SK-N-SH (cell line): ENCODE measurements at regions not wholly inside any gene's neighbourhood (a gene's known extent, or its start where the extent isn't known, plus 50 kb on each side); places are given as distances from the start of the nearest gene placed in this dataset.

Experiments used
- CTCF ChIA-PET: fragments of 300-600, 350-600 bp; formaldehyde crosslinking; extraction: SDS; loops from one replicate; lab custom pipeline; 2021; lab: Yijun Ruan, JAX
- POLR2A ChIA-PET: fragments of 350-600 bp; sonication (Branson Sonifier 250); formaldehyde crosslinking; extraction: SDS; loops from one replicate; lab custom pipeline; 2020; ENCODE audit warnings: antibody characterized with exemption, inconsistent platforms; lab: Yijun Ruan, JAX
- DNase-seq: peaks from one replicate; pipeline ENCODE4 v3.0.0; 2012
- H2AFZ ChIP-seq: fragments of 200-600 bp; sonication (generic); 2 replicates; pipeline ENCODE4 v1.8.1; 2016; ENCODE audit warnings: antibody characterized with exemption, mild to moderate bottlenecking, low read depth
- H3F3A ChIP-seq: fragments of 200-600 bp; sonication (generic); replicated peaks from 2 replicates; pipeline ENCODE3; 2016; ENCODE audit warnings: antibody characterized with exemption, mild to moderate bottlenecking; ENCODE audit not compliant: insufficient read depth
- H3K27ac ChIP-seq, 2 experiments: fragments of 200-500 bp in 1 of 2; fragments of 200-600 bp in 1 of 2; sonication (Bioruptor generic) in 1 of 2; sonication (generic), shearing (Covaris generic) in 1 of 2; 2 replicates each; pipeline versions ENCODE4 v1.5.1 to v1.6.1; 2014 to 2016; ENCODE audit warnings: low read depth in 2 of 2, inconsistent platforms in 1 of 2, low read length in 1 of 2, mild to moderate bottlenecking in 1 of 2, mixed read lengths in 1 of 2
- H3K27me3 ChIP-seq: fragments of 200-600 bp; sonication (generic), shearing (Covaris generic); 2 replicates; pipeline ENCODE4 v1.6.1; 2016; ENCODE audit warnings: mixed run types; ENCODE audit not compliant: insufficient read depth
- H3K36me3 ChIP-seq, 2 experiments: fragments of 200-500 bp in 1 of 2; fragments of 200-600 bp in 1 of 2; sonication (Bioruptor generic) in 1 of 2; sonication (generic) in 1 of 2; replicated peaks in 1 of 2; 2 replicates each; pipeline versions ENCODE3 to v1.5.1; 2014 to 2016; ENCODE audit warnings: low read length in 1 of 2, mild to moderate bottlenecking in 1 of 2; ENCODE audit not compliant: insufficient read depth in 2 of 2, control insufficient read depth in 1 of 2
- H3K4me1 ChIP-seq, 2 experiments: fragments of 200-500 bp in 1 of 2; fragments of 200-600 bp in 1 of 2; sonication (Bioruptor generic) in 1 of 2; sonication (generic), shearing (Covaris generic) in 1 of 2; 2 replicates each; pipeline versions ENCODE4 v1.5.1 to v1.6.1; 2014 to 2016; ENCODE audit warnings: low read depth in 1 of 2, low read length in 1 of 2, mixed run types in 1 of 2; ENCODE audit not compliant: insufficient read depth in 2 of 2, control insufficient read depth in 1 of 2
- H3K4me2 ChIP-seq: fragments of 200-600 bp; sonication (generic), shearing (Covaris generic); 2 replicates; pipeline ENCODE4 v1.6.1; 2017; ENCODE audit warnings: mixed run types
- H3K4me3 ChIP-seq, 2 experiments: fragments of 200-500 bp in 1 of 2; fragments of 200-600 bp in 1 of 2; sonication (Bioruptor generic) in 1 of 2; sonication (generic), shearing (Covaris generic) in 1 of 2; 2 replicates each; pipeline versions ENCODE4 v1.5.1 to v1.8.1; 2014 to 2016; ENCODE audit warnings: low read depth in 2 of 2, inconsistent platforms in 1 of 2, low read length in 1 of 2, mild to moderate bottlenecking in 1 of 2, mixed read lengths in 1 of 2, moderate library complexity in 1 of 2
- H3K79me2 ChIP-seq: fragments of 200-600 bp; sonication (generic); 2 replicates; pipeline ENCODE4 v1.8.1; 2017; ENCODE audit warnings: mild to moderate bottlenecking; ENCODE audit not compliant: insufficient read depth
- H3K9ac ChIP-seq: fragments of 200-600 bp; sonication (generic); 2 replicates; pipeline ENCODE4 v1.6.1; 2017; ENCODE audit warnings: mixed run types
- H3K9me2 ChIP-seq: fragments of 200-600 bp; sonication (generic); 2 replicates; pipeline ENCODE4 v1.6.1; 2017; ENCODE audit warnings: mixed run types
- H3K9me3 ChIP-seq: fragments of 200-600 bp; sonication (generic); 2 replicates; pipeline ENCODE4 v1.6.1; 2017; ENCODE audit warnings: mixed run types, mild to moderate bottlenecking, moderate library complexity
- H4K20me1 ChIP-seq: fragments of 200-600 bp; sonication (generic); 2 replicates; pipeline ENCODE4 v1.6.1; 2017; ENCODE audit warnings: mild to moderate bottlenecking, mixed run types; ENCODE audit not compliant: insufficient read depth
- JUND ChIP-seq: IDR thresholded peaks from 2 replicates; pipeline ENCODE4 v1.4.0; 2012
- NFIC ChIP-seq: IDR thresholded peaks from 2 replicates; pipeline ENCODE4 v1.4.0; 2012; ENCODE audit warnings: borderline replicate concordance
- NRF1 ChIP-seq: IDR thresholded peaks from 2 replicates; pipeline ENCODE4 v1.6.1; 2012; ENCODE audit warnings: low read depth, mild to moderate bottlenecking, low read length
- RCOR1 ChIP-seq: fragments of 150-350 bp; IDR thresholded peaks from 2 replicates; pipeline ENCODE4 v1.6.1; 2017; ENCODE audit warnings: antibody characterized with exemption, low read length
- RXRA ChIP-seq: IDR thresholded peaks from 2 replicates; pipeline ENCODE4 v1.4.0; 2012; ENCODE audit warnings: low read depth, mild to moderate bottlenecking, borderline replicate concordance
- TCF12 ChIP-seq: IDR thresholded peaks from 2 replicates; pipeline ENCODE4 v1.4.0; 2012
- WGBS: methylation state at CpG from one replicate; pipeline ENCODE4 v1.1.6; 2017; ENCODE audit warnings: low lambda C conversion rate; 5-methylcytosine and 5-hydroxymethylcytosine counted together
- TF ChIP-seq, protein P1 (sequence below): fragments of 200-600 bp; sonication (generic); IDR thresholded peaks from 2 replicates; pipeline ENCODE4 v1.6.1; 2017; ENCODE audit warnings: antibody characterized with exemption, mild to moderate bottlenecking, moderate library complexity
- TF ChIP-seq, protein P2 (sequence below): IDR thresholded peaks from 2 replicates; pipeline ENCODE4; 2012
- TF ChIP-seq, protein P3 (sequence below): fragments of 150-350 bp; IDR thresholded peaks from 2 replicates; pipeline ENCODE4 v1.6.1; 2016; ENCODE audit warnings: mild to moderate bottlenecking, low read depth, low read length

DNA sequence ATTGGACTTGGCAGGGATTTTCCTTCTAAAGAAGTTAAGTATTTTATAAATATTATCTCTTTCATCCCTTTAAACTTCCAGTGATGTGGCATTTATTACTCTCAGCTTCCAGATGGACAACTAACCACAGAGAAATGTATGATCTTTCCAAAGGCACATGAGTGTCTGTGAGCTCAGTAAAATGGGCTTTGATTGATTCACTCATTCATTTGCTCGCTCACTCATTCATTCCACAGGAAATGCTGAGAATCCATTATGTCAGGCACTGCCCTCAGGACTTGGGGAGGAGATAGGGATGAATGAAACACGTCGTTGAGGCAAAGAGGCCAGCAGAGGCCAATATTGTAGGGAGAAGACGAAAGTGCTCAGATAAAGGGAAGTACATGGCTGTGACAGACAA, 359.3 kb downstream of the EFNB2 start:
- no peaks in the 10 kb centered on the region for H3K9me2 ChIP-seq
- peak overlapping the region in 1 of 2 experiments; percentile 14; a peak in 1 of 4 replicates for H3K27ac ChIP-seq
- no peaks in the 10 kb centered on the region for H3K27me3 ChIP-seq
- H3K36me3 ChIP-seq, result no peaks in the 10 kb centered on the region
- TF ChIP-seq RCOR1 (no peak), RXRA (no peak), TCF12 (peak; percentile 50; the same call in 1 of the 2 replicates), NFIC (0 out of 2 replicates have a peak, but pooled peaks have one; percentile 5), JUND (peak; percentile 21; the same call in 1 of the 2 replicates), NRF1 (no peak)
- TF ChIP-seq, protein P1, sequence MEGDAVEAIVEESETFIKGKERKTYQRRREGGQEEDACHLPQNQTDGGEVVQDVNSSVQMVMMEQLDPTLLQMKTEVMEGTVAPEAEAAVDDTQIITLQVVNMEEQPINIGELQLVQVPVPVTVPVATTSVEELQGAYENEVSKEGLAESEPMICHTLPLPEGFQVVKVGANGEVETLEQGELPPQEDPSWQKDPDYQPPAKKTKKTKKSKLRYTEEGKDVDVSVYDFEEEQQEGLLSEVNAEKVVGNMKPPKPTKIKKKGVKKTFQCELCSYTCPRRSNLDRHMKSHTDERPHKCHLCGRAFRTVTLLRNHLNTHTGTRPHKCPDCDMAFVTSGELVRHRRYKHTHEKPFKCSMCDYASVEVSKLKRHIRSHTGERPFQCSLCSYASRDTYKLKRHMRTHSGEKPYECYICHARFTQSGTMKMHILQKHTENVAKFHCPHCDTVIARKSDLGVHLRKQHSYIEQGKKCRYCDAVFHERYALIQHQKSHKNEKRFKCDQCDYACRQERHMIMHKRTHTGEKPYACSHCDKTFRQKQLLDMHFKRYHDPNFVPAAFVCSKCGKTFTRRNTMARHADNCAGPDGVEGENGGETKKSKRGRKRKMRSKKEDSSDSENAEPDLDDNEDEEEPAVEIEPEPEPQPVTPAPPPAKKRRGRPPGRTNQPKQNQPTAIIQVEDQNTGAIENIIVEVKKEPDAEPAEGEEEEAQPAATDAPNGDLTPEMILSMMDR, result no peak
- TF ChIP-seq, protein P2, sequence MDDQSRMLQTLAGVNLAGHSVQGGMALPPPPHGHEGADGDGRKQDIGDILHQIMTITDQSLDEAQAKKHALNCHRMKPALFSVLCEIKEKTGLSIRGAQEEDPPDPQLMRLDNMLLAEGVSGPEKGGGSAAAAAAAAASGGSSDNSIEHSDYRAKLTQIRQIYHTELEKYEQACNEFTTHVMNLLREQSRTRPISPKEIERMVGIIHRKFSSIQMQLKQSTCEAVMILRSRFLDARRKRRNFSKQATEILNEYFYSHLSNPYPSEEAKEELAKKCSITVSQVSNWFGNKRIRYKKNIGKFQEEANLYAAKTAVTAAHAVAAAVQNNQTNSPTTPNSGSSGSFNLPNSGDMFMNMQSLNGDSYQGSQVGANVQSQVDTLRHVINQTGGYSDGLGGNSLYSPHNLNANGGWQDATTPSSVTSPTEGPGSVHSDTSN, result peak; percentile 57; the same call in 1 of the 2 replicates
- H3K9me3 ChIP-seq, result no peaks in the 10 kb centered on the region
- H3K9ac ChIP-seq, result no peak overlapping the region
- WGBS, result 69% methylated on average over 4 of the region's 4 CpGs
- no peaks in the 10 kb centered on the region for H3F3A ChIP-seq
- no peaks in the 10 kb centered on the region for H4K20me1 ChIP-seq
- H3K79me2 ChIP-seq, result no peaks in the 10 kb centered on the region
- no peak overlapping the region for H3K4me2 ChIP-seq
- no peak overlapping the region for H3K4me3 ChIP-seq
- peaks cover 0 to 4% of the 10 kb centered on the region in 2 experiments; a peak in 2 of 4 replicates for H3K4me1 ChIP-seq
- H2AFZ ChIP-seq, result no peak overlapping the region
- CTCF ChIA-PET, result interaction anchor here (1.1 kb wide), 1 partner anchor 8 kb away, joined by 3 read pairs; no protein-coding TSS in a partner anchor
- no peak for DNase-seq
- POLR2A ChIA-PET, result no interaction called here

DNA sequence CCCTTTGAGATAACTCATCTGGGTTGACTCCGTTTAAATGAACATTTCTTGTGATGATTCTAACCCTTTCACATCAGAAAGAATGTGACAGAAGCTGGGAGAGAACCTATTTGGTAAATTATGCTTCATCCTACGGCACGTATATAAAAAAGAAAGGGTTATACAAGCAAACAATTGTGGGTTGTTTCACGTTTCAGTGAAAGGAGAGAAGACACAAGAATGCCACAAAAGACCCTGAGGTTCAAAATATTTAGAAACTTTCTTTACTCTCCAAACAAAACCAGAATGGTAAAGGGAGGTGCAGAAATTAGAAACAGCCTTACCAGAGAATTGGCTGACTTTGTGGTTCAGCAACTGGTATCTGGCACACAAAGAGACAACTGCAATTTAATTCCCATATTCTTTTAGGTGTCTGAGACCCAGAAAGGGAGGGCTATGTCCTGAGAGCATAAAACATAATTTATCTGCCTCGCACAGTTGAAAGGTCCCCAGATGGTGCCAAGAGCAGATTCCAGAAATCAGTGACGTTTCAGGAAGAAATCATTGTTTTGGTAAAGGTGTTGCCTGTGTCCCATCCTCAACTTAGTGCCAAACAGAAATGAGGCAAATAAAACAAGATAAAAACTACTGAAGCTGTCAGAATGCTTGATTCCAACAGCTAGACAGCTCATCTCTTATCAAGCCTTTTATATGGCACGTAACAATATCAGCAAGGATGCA, 361.4 kb downstream of the EFNB2 start:
- no peaks in the 10 kb centered on the region for H3K9me2 ChIP-seq
- H4K20me1 ChIP-seq, result no peaks in the 10 kb centered on the region
- H3K36me3 ChIP-seq, result no peaks in the 10 kb centered on the region
- no peak overlapping the region for H3K4me2 ChIP-seq
- no peaks in the 10 kb centered on the region for H3F3A ChIP-seq
- H3K27ac ChIP-seq, result no peak overlapping the region
- peaks cover 0 to 4% of the 10 kb centered on the region in 2 experiments; a peak in 2 of 4 replicates for H3K4me1 ChIP-seq
- TF ChIP-seq, protein P3, sequence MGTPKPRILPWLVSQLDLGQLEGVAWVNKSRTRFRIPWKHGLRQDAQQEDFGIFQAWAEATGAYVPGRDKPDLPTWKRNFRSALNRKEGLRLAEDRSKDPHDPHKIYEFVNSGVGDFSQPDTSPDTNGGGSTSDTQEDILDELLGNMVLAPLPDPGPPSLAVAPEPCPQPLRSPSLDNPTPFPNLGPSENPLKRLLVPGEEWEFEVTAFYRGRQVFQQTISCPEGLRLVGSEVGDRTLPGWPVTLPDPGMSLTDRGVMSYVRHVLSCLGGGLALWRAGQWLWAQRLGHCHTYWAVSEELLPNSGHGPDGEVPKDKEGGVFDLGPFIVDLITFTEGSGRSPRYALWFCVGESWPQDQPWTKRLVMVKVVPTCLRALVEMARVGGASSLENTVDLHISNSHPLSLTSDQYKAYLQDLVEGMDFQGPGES, result no peak
- no peaks in the 10 kb centered on the region for H3K9me3 ChIP-seq
- POLR2A ChIA-PET, result no interaction called here
- H3K79me2 ChIP-seq, result no peaks in the 10 kb centered on the region
- no peak for DNase-seq
- 91% methylated on average over 7 of the region's 7 CpGs for WGBS
- no peak overlapping the region for H3K9ac ChIP-seq
- CTCF ChIA-PET, result interaction anchor here (1.4 kb wide), 1 partner anchor 14 kb away, joined by 4 read pairs; no protein-coding TSS in a partner anchor
- no peak overlapping the region for H3K4me3 ChIP-seq
- H3K27me3 ChIP-seq, result no peaks in the 10 kb centered on the region
- H2AFZ ChIP-seq, result no peak overlapping the region
